ENCODE measurements at regions not wholly inside any gene's neighbourhood (a gene's known extent, or its start where the extent isn't known, plus 50 kb on each side); places are given as distances from the start of the nearest gene placed in this dataset.

GRCh38 chr2:238586931-238587775, 160.4 kb downstream of the ASB1 start:
- peaks cover 16% of the 10 kb centered on the region for H3K4me1 ChIP-seq (ENCODE audit: control insufficient read depth, insufficient read depth, low read length)
- no peak for DNase-seq (ENCODE audit: low read depth in 4 of 6, low spot score in 6 of 6)
- no peak overlapping the region for H3K27ac ChIP-seq (ENCODE audit: low read depth, low read length)
- no peak overlapping the region for H3K4me3 ChIP-seq (ENCODE audit: low read depth, low read length)
- 82% methylated on average over 11 of the region's 16 CpGs for WGBS (ENCODE audit: insufficient coverage)
- H3K9me3 ChIP-seq (ENCODE audit: control insufficient read depth, insufficient read depth, low read length): no peaks in the 10 kb centered on the region
- no peaks in the 10 kb centered on the region for H3K36me3 ChIP-seq (ENCODE audit: control insufficient read depth, insufficient read depth, low read length)
- H3K27me3 ChIP-seq (ENCODE audit: control insufficient read depth, insufficient read depth, low read length): no peaks in the 10 kb centered on the region

- no peak overlapping the region for H3K27ac ChIP-seq (ENCODE audit: low read depth, low read length)
- no peaks in the 10 kb centered on the region for H3K27me3 ChIP-seq (ENCODE audit: control insufficient read depth, insufficient read depth, low read length)
- no peaks in the 10 kb centered on the region for H3K36me3 ChIP-seq (ENCODE audit: control insufficient read depth, insufficient read depth, low read length)
- H3K4me3 ChIP-seq (ENCODE audit: low read depth, low read length): no peak overlapping the region
- 94% methylated on average over 12 of the region's 12 CpGs for WGBS (ENCODE audit: insufficient coverage)
- peaks cover 16% of the 10 kb centered on the region for H3K4me1 ChIP-seq (ENCODE audit: control insufficient read depth, insufficient read depth, low read length)
- no peaks in the 10 kb centered on the region for H3K9me3 ChIP-seq (ENCODE audit: control insufficient read depth, insufficient read depth, low read length)
- no peak for DNase-seq (ENCODE audit: low read depth in 4 of 6, low spot score in 6 of 6)
Measured at GRCh38 chr2:238587776-238588660, 161.3 kb downstream of the ASB1 start.

DNA sequence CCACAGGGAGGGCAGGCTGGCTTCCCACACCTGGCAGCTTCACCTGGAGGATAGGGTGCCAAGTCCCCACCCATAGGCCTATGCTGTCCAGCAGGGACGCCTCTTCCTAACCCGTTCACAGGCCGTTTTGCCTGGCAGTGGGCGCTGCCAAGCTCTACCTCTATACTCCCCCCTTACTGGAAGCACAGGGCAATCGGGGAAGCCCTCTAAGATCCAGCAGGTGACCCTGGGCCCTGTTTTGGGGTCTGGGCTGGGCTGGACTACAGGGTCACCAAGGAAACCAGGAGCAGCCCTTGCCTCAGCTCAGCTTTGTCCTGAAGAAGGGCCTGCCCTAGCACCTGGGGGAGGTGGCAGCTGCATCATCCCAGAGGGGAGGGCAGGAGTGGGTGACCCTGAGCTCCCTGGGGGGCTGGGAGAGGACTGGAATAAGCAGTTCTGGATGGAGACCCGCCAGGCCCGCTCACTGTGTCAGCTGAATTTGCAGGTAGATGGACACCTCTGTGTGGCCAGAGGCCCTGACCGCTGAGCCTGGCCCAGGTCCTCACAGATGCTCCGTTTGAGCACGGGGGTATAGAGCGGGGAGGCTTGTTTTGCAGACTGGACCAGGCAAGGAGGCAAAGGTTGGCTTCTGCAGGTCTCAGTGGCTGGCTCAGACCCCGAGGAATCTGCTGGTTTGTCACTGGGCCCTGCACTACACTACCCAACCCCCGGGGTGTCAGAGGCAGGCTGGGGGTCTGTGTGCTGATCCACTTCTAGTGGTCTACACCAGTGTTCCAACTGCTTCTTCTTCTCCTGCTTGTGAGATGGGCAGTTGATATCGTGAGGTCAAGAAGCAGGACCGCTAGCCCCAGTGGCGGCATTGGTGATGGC, 163.1 kb downstream of the ASB1 start:
- Histone ChIP-seq H3K9me3 (ENCODE audit: control insufficient read depth, insufficient read depth, low read length) (no peaks in the 10 kb centered on the region), H3K4me3 (ENCODE audit: low read depth, low read length) (no peak overlapping the region), H3K27ac (ENCODE audit: low read depth, low read length) (no peak overlapping the region), H3K36me3 (ENCODE audit: control insufficient read depth, insufficient read depth, low read length) (no peaks in the 10 kb centered on the region), H3K4me1 (ENCODE audit: control insufficient read depth, insufficient read depth, low read length) (peaks cover 16% of the 10 kb centered on the region), H3K27me3 (ENCODE audit: control insufficient read depth, insufficient read depth, low read length) (no peaks in the 10 kb centered on the region)
- no peak for DNase-seq (ENCODE audit: low read depth in 4 of 6, low spot score in 6 of 6)
- WGBS (ENCODE audit: insufficient coverage): 94% methylated on average over 13 of the region's 16 CpGs

GRCh38 chr2:238591732-238592131, 165.0 kb downstream of the ASB1 start:
- Histone ChIP-seq H3K27ac (ENCODE audit: low read depth, low read length) (no peak overlapping the region), H3K36me3 (ENCODE audit: control insufficient read depth, insufficient read depth, low read length) (no peaks in the 10 kb centered on the region), H3K27me3 (ENCODE audit: control insufficient read depth, insufficient read depth, low read length) (no peaks in the 10 kb centered on the region), H3K4me1 (ENCODE audit: control insufficient read depth, insufficient read depth, low read length) (peaks cover 11% of the 10 kb centered on the region), H3K9me3 (ENCODE audit: control insufficient read depth, insufficient read depth, low read length) (no peaks in the 10 kb centered on the region), H3K4me3 (ENCODE audit: low read depth, low read length) (no peak overlapping the region)
- DNase-seq (ENCODE audit: low read depth in 4 of 6, low spot score in 6 of 6): no peak
- 0% methylated on average over 1 of the region's 2 CpGs for WGBS (ENCODE audit: insufficient coverage)

DNA sequence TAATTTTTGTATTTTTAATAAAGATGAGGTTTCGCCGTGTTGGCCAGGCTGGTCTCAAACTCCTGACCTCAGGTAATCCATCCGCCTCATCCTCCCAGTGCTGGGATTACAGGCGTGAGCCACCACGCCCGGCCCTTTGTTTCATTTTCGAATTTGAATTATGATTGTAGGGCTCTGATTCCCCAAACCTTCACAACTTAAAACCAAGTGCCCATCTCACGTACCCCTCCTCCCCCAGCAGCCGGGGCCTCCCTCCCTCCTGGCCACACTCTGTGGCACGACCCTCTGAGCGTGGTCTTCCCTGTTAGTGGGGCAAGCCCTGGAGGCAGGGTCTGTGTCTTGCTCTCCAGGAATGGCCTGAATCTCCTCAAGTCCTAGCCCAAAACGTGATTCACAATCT, 166.5 kb downstream of the ASB1 start:
- H3K36me3 ChIP-seq (ENCODE audit: control insufficient read depth, insufficient read depth, low read length): no peaks in the 10 kb centered on the region
- no peaks in the 10 kb centered on the region for H3K27me3 ChIP-seq (ENCODE audit: control insufficient read depth, insufficient read depth, low read length)
- H3K27ac ChIP-seq (ENCODE audit: low read depth, low read length): no peak overlapping the region
- H3K4me1 ChIP-seq (ENCODE audit: control insufficient read depth, insufficient read depth, low read length): peaks cover 16% of the 10 kb centered on the region
- H3K4me3 ChIP-seq (ENCODE audit: low read depth, low read length): no peak overlapping the region
- H3K9me3 ChIP-seq (ENCODE audit: control insufficient read depth, insufficient read depth, low read length): no peaks in the 10 kb centered on the region
- 86% methylated on average over 5 of the region's 12 CpGs for WGBS (ENCODE audit: insufficient coverage)
- no peak for DNase-seq (ENCODE audit: low read depth in 4 of 6, low spot score in 6 of 6)

GRCh38 chr2:238593678-238594077, 167.0 kb downstream of the ASB1 start:
- H3K36me3 ChIP-seq (ENCODE audit: control insufficient read depth, insufficient read depth, low read length): no peaks in the 10 kb centered on the region
- no peak overlapping the region for H3K4me3 ChIP-seq (ENCODE audit: low read depth, low read length)
- no peak overlapping the region for H3K27ac ChIP-seq (ENCODE audit: low read depth, low read length)
- 92% methylated on average over 7 of the region's 9 CpGs for WGBS (ENCODE audit: insufficient coverage)
- no peak for DNase-seq (ENCODE audit: low read depth in 4 of 6, low spot score in 6 of 6)
- no peaks in the 10 kb centered on the region for H3K27me3 ChIP-seq (ENCODE audit: control insufficient read depth, insufficient read depth, low read length)
- peaks cover 16% of the 10 kb centered on the region for H3K4me1 ChIP-seq (ENCODE audit: control insufficient read depth, insufficient read depth, low read length)
- H3K9me3 ChIP-seq (ENCODE audit: control insufficient read depth, insufficient read depth, low read length): no peaks in the 10 kb centered on the region

GRCh38 chr2:238594796-238595749, 168.3 kb downstream of the ASB1 start:
- H3K9me3 ChIP-seq (ENCODE audit: control insufficient read depth, insufficient read depth, low read length): no peaks in the 10 kb centered on the region
- no peak for DNase-seq (ENCODE audit: low read depth in 4 of 6, low spot score in 6 of 6)
- no peak overlapping the region for H3K27ac ChIP-seq (ENCODE audit: low read depth, low read length)
- peaks cover 16% of the 10 kb centered on the region for H3K4me1 ChIP-seq (ENCODE audit: control insufficient read depth, insufficient read depth, low read length)
- no peaks in the 10 kb centered on the region for H3K27me3 ChIP-seq (ENCODE audit: control insufficient read depth, insufficient read depth, low read length)
- WGBS (ENCODE audit: insufficient coverage): 93% methylated on average over 7 of the region's 13 CpGs
- H3K36me3 ChIP-seq (ENCODE audit: control insufficient read depth, insufficient read depth, low read length): no peaks in the 10 kb centered on the region
- no peak overlapping the region for H3K4me3 ChIP-seq (ENCODE audit: low read depth, low read length)

- no peak overlapping the region for H3K27ac ChIP-seq (ENCODE audit: low read depth, low read length)
- WGBS (ENCODE audit: insufficient coverage): 91% methylated on average over 17 of the region's 20 CpGs
- no peaks in the 10 kb centered on the region for H3K27me3 ChIP-seq (ENCODE audit: control insufficient read depth, insufficient read depth, low read length)
- no peak overlapping the region for H3K4me3 ChIP-seq (ENCODE audit: low read depth, low read length)
- H3K36me3 ChIP-seq (ENCODE audit: control insufficient read depth, insufficient read depth, low read length): no peaks in the 10 kb centered on the region
- H3K9me3 ChIP-seq (ENCODE audit: control insufficient read depth, insufficient read depth, low read length): no peaks in the 10 kb centered on the region
- H3K4me1 ChIP-seq (ENCODE audit: control insufficient read depth, insufficient read depth, low read length): peaks cover 16% of the 10 kb centered on the region
- DNase-seq (ENCODE audit: low read depth in 4 of 6, low spot score in 6 of 6): no peak
Measured at GRCh38 chr2:238595750-238596570, 169.2 kb downstream of the ASB1 start.
